Ectodermal cell (in vitro differentiated cells): ENCODE measurements at regions not wholly inside any gene's neighbourhood (a gene's known extent, or its start where the extent isn't known, plus 50 kb on each side); places are given as distances from the start of the nearest gene placed in this dataset.

ENCODE experiments used
- H3K27ac ChIP-seq: 2 replicates; pipeline ENCODE4 v1.7.0; 2013; ENCODE audit warnings: mild to moderate bottlenecking, low read depth, low read length; ENCODE audit not compliant: insufficient read depth, poor library complexity, severe bottlenecking
- H3K27me3 ChIP-seq: 2 replicates; pipeline ENCODE4 v1.7.0; 2013; ENCODE audit warnings: mild to moderate bottlenecking, low read length; ENCODE audit not compliant: insufficient read depth, control insufficient read depth, poor library complexity, severe bottlenecking
- H3K36me3 ChIP-seq: one replicate; pipeline ENCODE4 v1.7.0; 2013; ENCODE audit warnings: low read length; ENCODE audit not compliant: control insufficient read depth, insufficient read depth
- H3K4me1 ChIP-seq: one replicate; pipeline ENCODE4 v1.7.0; 2013; ENCODE audit warnings: low read length; ENCODE audit not compliant: control insufficient read depth, insufficient read depth
- H3K4me3 ChIP-seq: 2 replicates; pipeline ENCODE4 v1.7.0; 2013; ENCODE audit warnings: low read depth, low read length, control low read depth; ENCODE audit not compliant: insufficient read depth
- H3K9me3 ChIP-seq: 2 replicates; pipeline ENCODE4 v1.7.0; 2013; ENCODE audit warnings: mild to moderate bottlenecking, low read length, moderate library complexity; ENCODE audit not compliant: control insufficient read depth
- WGBS, 2 experiments: methylation state at CpG; one replicate each; pipeline ENCODE4 v1.1.7; 2013; ENCODE audit warnings: missing lambda C conversion rate in 2 of 2; 5-methylcytosine and 5-hydroxymethylcytosine counted together

GRCh38 chr15:62849316-62850106 is 193.0 kb upstream of the TPM1 start:
- Histone ChIP-seq H3K9me3 (no peaks in the 10 kb centered on the region), H3K4me1 (peaks cover 4% of the 10 kb centered on the region), H3K36me3 (no peaks in the 10 kb centered on the region), H3K27ac (no peak overlapping the region), H3K4me3 (no peak overlapping the region), H3K27me3 (no peaks in the 10 kb centered on the region)
- WGBS, 2 experiments = 38 to 48% methylated on average over 3 of the region's 4 CpGs

GRCh38 chr15:62850318-62850717 is 192.2 kb upstream of the TPM1 start:
- no peaks in the 10 kb centered on the region for H3K27me3 ChIP-seq
- H3K4me3 ChIP-seq = no peak overlapping the region
- no peaks in the 10 kb centered on the region for H3K36me3 ChIP-seq
- no peaks in the 10 kb centered on the region for H3K9me3 ChIP-seq
- H3K27ac ChIP-seq = no peak overlapping the region
- 81 to 88% methylated on average over 9 of the region's 9 CpGs for WGBS, 2 experiments
- H3K4me1 ChIP-seq = peaks cover 4% of the 10 kb centered on the region

GRCh38 chr15:62850791-62851291 is 191.7 kb upstream of the TPM1 start:
- Histone ChIP-seq H3K4me3 (no peak overlapping the region), H3K36me3 (no peaks in the 10 kb centered on the region), H3K9me3 (no peaks in the 10 kb centered on the region), H3K27ac (peak overlapping the region; percentile 61), H3K4me1 (peaks cover 2% of the 10 kb centered on the region), H3K27me3 (no peaks in the 10 kb centered on the region)
- WGBS, 2 experiments = 60 to 61% methylated on average over 9 of the region's 9 CpGs

GRCh38 chr15:62853114-62853840 is 189.3 kb upstream of the TPM1 start:
- Histone ChIP-seq H3K27ac (no peak overlapping the region), H3K9me3 (no peaks in the 10 kb centered on the region), H3K4me3 (no peak overlapping the region), H3K4me1 (no peaks in the 10 kb centered on the region), H3K27me3 (no peaks in the 10 kb centered on the region), H3K36me3 (no peaks in the 10 kb centered on the region)
- 87 to 92% methylated on average over 5 of the region's 5 CpGs for WGBS, 2 experiments

GRCh38 chr15:62853841-62854225 is 188.7 kb upstream of the TPM1 start:
- 73% methylated on average over 6 of the region's 6 CpGs for WGBS, 2 experiments
- no peaks in the 10 kb centered on the region for H3K27me3 ChIP-seq
- H3K36me3 ChIP-seq = no peaks in the 10 kb centered on the region
- no peaks in the 10 kb centered on the region for H3K4me1 ChIP-seq
- no peak overlapping the region for H3K4me3 ChIP-seq
- no peak overlapping the region for H3K27ac ChIP-seq
- no peaks in the 10 kb centered on the region for H3K9me3 ChIP-seq

- Histone ChIP-seq H3K27me3 (no peaks in the 10 kb centered on the region), H3K4me3 (no peak overlapping the region), H3K27ac (no peak overlapping the region), H3K4me1 (no peaks in the 10 kb centered on the region), H3K36me3 (no peaks in the 10 kb centered on the region), H3K9me3 (no peaks in the 10 kb centered on the region)
- 95 to 97% methylated on average over 12 of the region's 12 CpGs for WGBS, 2 experiments
Observed at GRCh38 chr15:62854420-62855084, 188.0 kb upstream of the TPM1 start.

- Histone ChIP-seq H3K4me3 (no peak overlapping the region), H3K36me3 (no peaks in the 10 kb centered on the region), H3K4me1 (no peaks in the 10 kb centered on the region), H3K27ac (no peak overlapping the region), H3K27me3 (no peaks in the 10 kb centered on the region), H3K9me3 (no peaks in the 10 kb centered on the region)
- 92 to 94% methylated on average over 7 of the region's 7 CpGs for WGBS, 2 experiments
Observed at GRCh38 chr15:62855085-62855476, 187.5 kb upstream of the TPM1 start.

GRCh38 chr15:62856466-62857246 is 185.9 kb upstream of the TPM1 start:
- H3K36me3 ChIP-seq = no peaks in the 10 kb centered on the region
- 90 to 92% methylated on average over 12 of the region's 12 CpGs for WGBS, 2 experiments

GRCh38 chr15:62857411-62857853 is 185.1 kb upstream of the TPM1 start:
- Histone ChIP-seq H3K4me1 (no peaks in the 10 kb centered on the region), H3K36me3 (no peaks in the 10 kb centered on the region), H3K4me3 (no peak overlapping the region), H3K27ac (no peak overlapping the region), H3K9me3 (no peaks in the 10 kb centered on the region), H3K27me3 (no peaks in the 10 kb centered on the region)
- WGBS, 2 experiments = 94 to 96% methylated on average over 5 of the region's 5 CpGs

More at GRCh38 chr15:62856466-62857246, 185.9 kb upstream of the TPM1 start:
- Histone ChIP-seq H3K27ac (no peak overlapping the region), H3K27me3 (no peaks in the 10 kb centered on the region), H3K4me3 (no peak overlapping the region), H3K9me3 (no peaks in the 10 kb centered on the region), H3K4me1 (no peaks in the 10 kb centered on the region)
